Heart right ventricle (tissue), 16 donors: ENCODE measurements at regions not wholly inside any gene's neighbourhood (a gene's known extent, or its start where the extent isn't known, plus 50 kb on each side); places are given as distances from the start of the nearest gene placed in this dataset.

ENCODE experiments used
- ATAC-seq, 8 donors: fragments of 200-7000 bp; cut with Tn5 transposase; one replicate each; pipeline ENCODE4 v1.9.1; 2020; ENCODE audit warnings: mild to moderate bottlenecking in 8 of 8, moderate library complexity in 8 of 8, moderate number of reproducible peaks in 1 of 8
- DNase-seq, 2 donors: peaks; one replicate each; pipeline ENCODE4 v3.0.0-alpha.2; 2020
- H3K27ac ChIP-seq, 10 donors: fragments of 200-600 bp; sonication (generic) in 2 of 10; one replicate each; pipeline versions ENCODE4 v1.5.0 to v1.8.0; 2020 to 2022; ENCODE audit warnings: mild to moderate bottlenecking in 3 of 10
- H3K27me3 ChIP-seq, 7 donors: fragments of 200-600 bp; one replicate each; pipeline ENCODE4 v1.8.0; 2021 to 2022; ENCODE audit warnings: mild to moderate bottlenecking in 2 of 7
- H3K36me3 ChIP-seq, 9 donors: fragments of 200-600 bp; sonication (generic) in 1 of 9; one replicate each; pipeline versions ENCODE4 v1.5.0 to v1.8.0; 2020 to 2022; ENCODE audit warnings: mild to moderate bottlenecking in 2 of 9
- H3K4me1 ChIP-seq, 9 donors: fragments of 200-600 bp; sonication (generic) in 1 of 9; one replicate each; pipeline versions ENCODE4 v1.5.0 to v1.8.0; 2020 to 2022; ENCODE audit warnings: mild to moderate bottlenecking in 4 of 9
- H3K4me3 ChIP-seq, 10 donors: fragments of 200-600 bp; sonication (generic) in 2 of 10; one replicate each; pipeline versions ENCODE4 v1.5.0 to v1.8.0; 2020 to 2022; ENCODE audit warnings: mild to moderate bottlenecking in 7 of 10, moderate library complexity in 2 of 10
- H3K9me3 ChIP-seq, 11 donors: fragments of 200-600 bp in 10 of 11; sonication (generic) in 2 of 11; one replicate each; pipeline versions ENCODE4 v1.5.0 to v1.8.0; 2013 to 2022; ENCODE audit warnings: mild to moderate bottlenecking in 2 of 11, control low read depth in 1 of 11, moderate library complexity in 1 of 11
- WGBS, 2 donors: extraction: QIAGEN DNeasy Blood & Tissue Kit; methylation state at CpG; one replicate each; pipeline ENCODE4 v1.1.7; 2013; ENCODE audit warnings: inconsistent platforms in 1 of 2; 5-methylcytosine and 5-hydroxymethylcytosine counted together
- intact Hi-C, 10 donors: fragments of 100-400 bp; cut with DNase I; formaldehyde crosslinking; loops; one replicate each; pipeline versions ENCODE4 v1.11.1 to v1.14.2; 2022
- TF ChIP-seq, protein P1 (sequence below), 9 donors: fragments of 200-600 bp; sonication (generic) in 2 of 9; IDR thresholded peaks; one replicate each; pipeline versions ENCODE4 v1.5.0 to v1.8.0; 2021 to 2022; ENCODE audit warnings: antibody characterized with exemption in 9 of 9, mild to moderate bottlenecking in 5 of 9, moderate library complexity in 1 of 9
- donor health status: Arrhythmogenic right ventricular cardiomyopathy.
- donor health status: ischemic (EF 13 %, LVEDD 7.1; RV severe dilation, severe dysfunction).
- donor health status: healthy with polysubstance abuse.
- donor health status: DM: no; HTN: yes; CAD: no.
- donor health status: DM: no; HTN: no; CAD: no.
- donor health status: ischemic (EF 25% LVEDD 6.9; RV normal size, moderate dysfunction).
- donor health status: ischemic (EF 25% LVEDD 5.7; RV mildly dilated, moderate dysfunction).
- donor health status: healthy.
- donor health status: DM: yes; HTN: yes; CAD: no.
- donor health status: Ischemic cardiomyopathy.
- donor health status: ischemic (EF 35%, LVEDD 5.7; RV mildly dilated, moderate dysfunction).
- donor health status: nonischemic (EF 11% LVEDD 7.7; RV severe dilation, severe dysfunction).
- donor health status: DM: yes; HTN: yes; CAD: no.
- donor health status: PGD.
- donor health status: ischemic (EF 29% LVEDD 5.4; RV normal size, mild dysfunction).
- donor health status: nonischemic (EF 23%, LVEDD 6.1; RV moderate dilation, normal function).

DNA sequence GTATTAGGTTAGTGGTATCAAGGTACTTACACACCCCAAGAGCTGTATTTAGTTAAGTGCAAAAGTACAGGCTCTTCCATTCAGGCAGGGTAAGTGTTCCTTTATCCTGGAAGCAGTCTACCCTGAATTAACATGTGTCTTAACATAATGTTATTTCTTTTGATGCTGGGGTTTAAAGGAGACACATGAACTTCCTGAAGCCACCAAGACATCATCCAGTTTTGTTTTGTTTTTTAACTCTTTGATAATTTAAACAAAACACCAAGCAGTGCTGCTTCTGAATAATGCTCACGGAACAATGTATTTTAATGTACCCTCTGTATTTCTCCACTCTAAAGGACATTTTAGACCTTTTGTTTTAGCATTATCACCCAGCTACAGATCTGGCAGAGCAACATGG is 50.5 kb upstream of the PLCB4 start:
- WGBS, 2 donors, result 96 to 98% methylated on average over 1 of the region's 1 CpG
- no peak overlapping the region for H3K27ac ChIP-seq
- TF ChIP-seq, protein P1, sequence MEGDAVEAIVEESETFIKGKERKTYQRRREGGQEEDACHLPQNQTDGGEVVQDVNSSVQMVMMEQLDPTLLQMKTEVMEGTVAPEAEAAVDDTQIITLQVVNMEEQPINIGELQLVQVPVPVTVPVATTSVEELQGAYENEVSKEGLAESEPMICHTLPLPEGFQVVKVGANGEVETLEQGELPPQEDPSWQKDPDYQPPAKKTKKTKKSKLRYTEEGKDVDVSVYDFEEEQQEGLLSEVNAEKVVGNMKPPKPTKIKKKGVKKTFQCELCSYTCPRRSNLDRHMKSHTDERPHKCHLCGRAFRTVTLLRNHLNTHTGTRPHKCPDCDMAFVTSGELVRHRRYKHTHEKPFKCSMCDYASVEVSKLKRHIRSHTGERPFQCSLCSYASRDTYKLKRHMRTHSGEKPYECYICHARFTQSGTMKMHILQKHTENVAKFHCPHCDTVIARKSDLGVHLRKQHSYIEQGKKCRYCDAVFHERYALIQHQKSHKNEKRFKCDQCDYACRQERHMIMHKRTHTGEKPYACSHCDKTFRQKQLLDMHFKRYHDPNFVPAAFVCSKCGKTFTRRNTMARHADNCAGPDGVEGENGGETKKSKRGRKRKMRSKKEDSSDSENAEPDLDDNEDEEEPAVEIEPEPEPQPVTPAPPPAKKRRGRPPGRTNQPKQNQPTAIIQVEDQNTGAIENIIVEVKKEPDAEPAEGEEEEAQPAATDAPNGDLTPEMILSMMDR (IDR thresholded peaks at IDR 0.05), result no peak
- H3K27me3 ChIP-seq, result no peaks in the 10 kb centered on the region
- ATAC-seq, result no peak
- no peak overlapping the region for H3K4me3 ChIP-seq
- intact Hi-C loops, result no loop called here
- no peaks in the 10 kb centered on the region for H3K36me3 ChIP-seq
- DNase-seq, result no peak
- peaks cover 0 to 11% (median 0%) of the 10 kb centered on the region in 9 donors for H3K4me1 ChIP-seq
- no peaks in the 10 kb centered on the region for H3K9me3 ChIP-seq
